GM19463 (cell line): ENCODE measurements at regions not wholly inside any gene's neighbourhood (a gene's known extent, or its start where the extent isn't known, plus 50 kb on each side); places are given as distances from the start of the nearest gene placed in this dataset.
"Not testable (repeated sequence)": the region's sequence is repeated elsewhere in the genome, so short reads cannot be mapped to it uniquely, and the experiment has no call there.

Experiments
- ATAC-seq: cut with Tn5 transposase; IDR thresholded peaks from one replicate; pipeline ENCODE4 v1.9.1; 2021; ENCODE audit warnings: mild to moderate bottlenecking, moderate library complexity; ENCODE audit not compliant: unreplicated experiment

- ATAC-seq: no peak
Observed at GRCh38 chrX:106220177-106220576, 52.1 kb downstream of the PWWP3B start.

DNA sequence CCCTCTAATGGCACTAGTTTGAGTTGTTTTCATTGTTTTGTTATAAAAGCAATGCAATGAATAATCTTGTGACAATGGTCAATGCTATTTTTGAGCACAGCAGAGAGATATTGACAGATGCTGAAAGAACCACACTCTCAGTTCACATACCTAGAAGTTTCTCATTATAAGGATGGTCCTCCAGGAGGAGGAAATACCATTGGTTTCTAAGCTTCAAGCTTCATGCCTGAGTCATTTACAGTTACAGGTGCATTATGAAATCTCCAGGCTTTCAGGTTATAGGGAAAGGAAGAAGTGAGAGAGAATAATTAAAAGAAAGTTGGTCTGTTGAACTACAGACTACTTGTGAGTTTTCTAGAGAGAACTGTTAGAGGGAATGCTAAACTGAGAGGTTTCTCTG is 75.3 kb downstream of the PWWP3B start:
- no peak for ATAC-seq

GRCh38 chrX:106246511-106246910 is 78.4 kb downstream of the PWWP3B start:
- ATAC-seq: no peak

DNA sequence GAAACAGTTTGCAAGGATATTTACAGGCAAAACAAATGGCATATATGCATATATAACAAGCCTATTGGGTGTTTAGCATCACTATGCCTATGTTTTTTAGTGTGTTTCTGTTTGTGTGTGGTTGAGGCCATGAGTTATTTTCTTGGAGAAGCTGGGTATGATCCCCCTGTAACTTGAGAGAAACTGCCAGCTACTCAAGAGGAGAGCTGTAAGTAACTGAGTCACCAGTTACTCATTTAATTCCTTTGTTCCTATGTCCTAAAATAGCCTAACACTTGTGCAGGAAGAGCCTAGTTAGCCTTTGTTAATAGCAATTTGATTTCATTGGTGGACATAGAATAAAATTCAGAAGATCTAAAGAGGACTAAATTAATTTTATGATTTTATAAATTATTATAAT is 79.1 kb downstream of the PWWP3B start:
- ATAC-seq: no peak

- no peak for ATAC-seq
Observed at GRCh38 chrX:106249706-106250379, 81.7 kb downstream of the PWWP3B start.

GRCh38 chrX:106263817-106264216 is 95.7 kb downstream of the PWWP3B start:
- no peak for ATAC-seq

DNA sequence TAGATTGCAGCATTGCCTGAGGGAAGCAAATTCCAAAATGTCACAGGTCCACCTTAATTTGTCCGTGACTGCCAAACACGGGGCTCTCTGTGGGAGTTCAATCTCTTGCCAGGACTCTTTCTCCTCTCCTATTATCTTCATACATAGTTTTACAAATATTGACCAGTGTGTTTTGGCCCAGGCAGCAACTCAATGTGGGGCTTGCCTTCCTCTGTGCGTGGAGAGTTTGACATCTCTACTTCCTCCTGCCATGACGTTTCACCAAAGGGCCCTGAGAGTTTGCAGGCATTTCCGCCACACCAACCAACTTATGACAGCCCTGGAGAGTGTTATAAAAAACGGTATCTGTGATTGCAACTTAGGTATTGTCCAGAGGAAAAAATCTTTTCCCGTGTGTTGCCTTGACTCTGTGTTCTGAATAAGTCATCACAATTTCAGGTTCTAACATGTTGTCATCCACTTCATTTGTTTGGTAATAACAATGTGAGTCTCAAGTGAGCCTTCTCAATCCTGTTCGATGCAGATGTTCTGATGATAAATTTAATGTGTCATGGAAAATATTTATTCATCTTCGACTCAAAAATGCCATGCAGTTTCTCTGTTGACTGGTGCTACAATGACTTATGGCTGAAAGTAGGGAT is 106.0 kb downstream of the PWWP3B start:
- not testable (repeated sequence) for ATAC-seq

DNA sequence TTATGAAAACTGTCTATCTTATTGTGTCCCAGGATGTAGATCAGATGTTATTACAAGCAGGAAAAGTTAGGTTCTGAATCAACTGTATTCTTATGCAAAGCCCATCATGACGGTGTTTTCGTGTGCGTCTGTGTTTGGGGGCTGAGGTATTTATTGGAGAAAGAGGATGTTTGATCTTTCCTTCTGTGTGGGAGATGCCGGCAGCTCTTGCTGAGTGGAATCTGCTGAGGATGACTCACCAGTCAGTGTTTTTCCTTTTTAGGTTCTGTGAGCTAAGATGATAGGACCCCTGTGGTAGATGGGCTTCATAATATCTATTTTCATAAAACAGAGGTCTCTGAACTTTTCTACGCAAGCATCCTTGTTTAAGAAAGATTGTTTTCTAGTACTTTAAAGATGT is 107.1 kb downstream of the PWWP3B start:
- ATAC-seq: not testable (repeated sequence)

- no peak for ATAC-seq
Observed at GRCh38 chrX:106278951-106279350, 110.8 kb downstream of the PWWP3B start.

DNA sequence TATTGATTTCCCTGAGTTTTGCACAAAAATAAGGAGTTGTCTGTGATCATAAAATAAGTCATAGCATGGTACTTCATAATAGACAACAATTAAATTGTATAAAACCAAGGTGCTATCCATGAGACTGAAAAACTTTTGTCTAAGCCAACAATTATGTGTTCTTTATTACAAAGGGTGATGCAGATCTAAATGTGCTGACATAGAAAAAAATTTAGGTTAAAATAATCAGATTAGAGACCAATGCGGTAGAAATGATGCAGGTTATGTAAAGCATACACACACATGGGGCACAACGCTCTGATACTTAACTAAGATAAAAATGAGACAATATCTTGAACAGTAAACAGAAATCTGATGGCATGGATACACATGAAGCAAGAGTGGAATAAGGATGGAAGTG is 113.3 kb downstream of the PWWP3B start:
- no peak for ATAC-seq

DNA sequence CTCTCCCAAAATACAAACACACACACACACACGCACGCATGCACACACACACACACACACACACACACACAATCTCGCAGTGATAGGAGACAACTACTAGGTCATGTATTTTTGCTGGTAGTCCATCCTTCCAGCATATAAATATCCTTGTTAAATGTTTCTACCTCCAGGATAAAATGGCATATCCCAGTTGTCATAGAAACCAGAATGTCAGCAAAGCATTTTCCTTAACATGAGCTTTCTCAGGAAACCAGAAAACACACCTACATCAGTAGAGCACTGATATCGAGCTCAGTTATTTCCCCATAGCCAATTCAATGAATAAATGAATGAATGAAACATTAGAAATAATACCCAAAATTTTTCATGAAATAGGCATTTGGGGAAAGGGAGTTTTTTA is 115.7 kb downstream of the PWWP3B start:
- ATAC-seq: no peak

DNA sequence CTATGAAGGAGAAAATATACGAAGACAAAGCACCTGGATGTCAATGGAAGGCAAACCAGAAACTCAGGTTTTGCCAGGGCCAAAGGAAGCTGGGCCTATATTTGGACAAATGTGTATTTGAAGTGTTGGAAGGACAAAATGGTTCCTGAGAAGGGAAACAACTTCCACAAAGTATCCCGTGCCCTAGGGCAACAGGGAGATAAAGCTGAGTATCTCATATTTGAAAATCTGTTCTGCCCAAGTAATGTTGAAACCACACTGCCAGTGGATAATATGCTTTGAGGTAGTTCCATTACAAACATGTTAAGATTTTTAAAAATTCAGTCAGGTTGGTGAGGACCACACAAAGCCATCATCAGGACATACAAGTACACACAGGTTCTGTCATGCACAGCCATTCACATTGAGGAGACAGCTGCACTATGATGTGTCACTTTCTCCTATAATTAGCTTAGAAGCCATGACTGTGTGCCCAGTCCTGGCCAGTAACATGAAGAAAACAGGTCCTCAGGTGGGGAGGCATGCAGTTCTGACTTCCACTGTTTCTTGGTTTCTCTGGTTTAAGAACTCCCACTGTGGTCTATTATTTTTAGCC is 116.4 kb downstream of the PWWP3B start:
- ATAC-seq: no peak

GRCh38 chrX:106286053-106286650 is 118.0 kb downstream of the PWWP3B start:
- ATAC-seq: no peak

GRCh38 chrX:106290778-106291177 is 122.7 kb downstream of the PWWP3B start:
- not testable (repeated sequence) for ATAC-seq

- ATAC-seq: not testable (repeated sequence)
Observed at GRCh38 chrX:106291779-106292390, 123.8 kb downstream of the PWWP3B start.

- no peak for ATAC-seq
Observed at GRCh38 chrX:106300239-106300638, 132.1 kb downstream of the PWWP3B start.

DNA sequence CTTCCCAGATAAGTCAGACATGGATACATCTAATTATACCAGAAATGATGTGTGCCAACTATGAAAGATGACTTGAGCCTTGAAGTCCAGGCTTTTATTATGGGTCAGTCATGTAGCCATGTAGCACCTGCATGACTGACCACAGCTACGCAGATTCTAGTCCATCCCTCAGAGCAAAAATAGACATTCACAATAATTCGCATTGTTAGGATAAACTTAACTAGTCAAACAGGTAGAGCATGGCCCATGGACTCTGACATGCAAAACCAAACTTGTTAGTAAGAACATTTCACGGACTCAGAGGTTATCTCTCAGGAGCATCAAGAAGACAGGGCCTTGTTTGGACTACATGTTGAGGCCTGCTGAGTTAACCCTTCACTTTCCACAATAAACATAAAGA is 132.6 kb downstream of the PWWP3B start:
- ATAC-seq: no peak

- no peak for ATAC-seq
Observed at GRCh38 chrX:106302304-106302703, 134.2 kb downstream of the PWWP3B start.

DNA sequence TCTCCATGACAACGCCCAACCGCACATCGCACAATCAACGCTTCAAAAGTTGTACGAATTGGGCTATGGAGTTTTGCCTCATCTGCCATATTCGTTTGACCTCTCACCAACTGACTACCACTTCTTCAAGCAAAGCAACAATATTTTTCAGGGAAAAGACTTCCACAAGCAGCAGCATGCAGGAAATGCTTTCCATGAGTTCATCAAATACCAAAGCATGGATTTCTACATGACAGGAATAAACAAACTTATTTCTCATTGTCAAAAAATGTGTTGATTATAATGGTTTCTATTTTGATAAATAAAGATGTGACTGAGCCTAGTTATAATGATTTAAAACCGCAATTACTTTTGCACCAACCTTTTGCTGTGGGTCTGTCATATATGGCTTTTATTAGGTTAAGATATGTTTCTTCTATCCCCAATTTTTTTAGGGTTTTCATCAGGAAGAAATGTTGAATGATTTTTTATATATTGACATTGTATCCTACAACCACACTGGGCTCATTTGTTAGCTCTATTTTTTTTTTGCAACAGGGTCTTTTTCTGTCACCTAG is 138.4 kb downstream of the PWWP3B start:
- ATAC-seq: no peak

- no peak for ATAC-seq
Observed at GRCh38 chrX:106323357-106323756, 155.3 kb downstream of the PWWP3B start.

GRCh38 chrX:106331606-106332005 is 163.5 kb downstream of the PWWP3B start:
- ATAC-seq: no peak
